SU-DHL-6 (cell line): ENCODE measurements at regions not wholly inside any gene's neighbourhood (a gene's known extent, or its start where the extent isn't known, plus 50 kb on each side); places are given as distances from the start of the nearest gene placed in this dataset.

Experiments
- EZH2phosphoT487 ChIP-seq: fragments of 200-600 bp; sonication (generic), shearing (Covaris generic); conservative IDR thresholded peaks from 2 replicates; pipeline ENCODE4 v1.6.1; 2018; ENCODE audit warnings: mild to moderate bottlenecking, antibody characterized with exemption, low read length, moderate library complexity, mixed read lengths
- TF ChIP-seq, protein P1 (sequence below): fragments of 200-600 bp; sonication (generic); IDR thresholded peaks from one replicate; pipeline ENCODE4 v1.5.1; 2017; ENCODE audit warnings: antibody characterized with exemption, mild to moderate bottlenecking, low read length, moderate library complexity; ENCODE audit not compliant: insufficient read depth, poor library complexity, severe bottlenecking

DNA sequence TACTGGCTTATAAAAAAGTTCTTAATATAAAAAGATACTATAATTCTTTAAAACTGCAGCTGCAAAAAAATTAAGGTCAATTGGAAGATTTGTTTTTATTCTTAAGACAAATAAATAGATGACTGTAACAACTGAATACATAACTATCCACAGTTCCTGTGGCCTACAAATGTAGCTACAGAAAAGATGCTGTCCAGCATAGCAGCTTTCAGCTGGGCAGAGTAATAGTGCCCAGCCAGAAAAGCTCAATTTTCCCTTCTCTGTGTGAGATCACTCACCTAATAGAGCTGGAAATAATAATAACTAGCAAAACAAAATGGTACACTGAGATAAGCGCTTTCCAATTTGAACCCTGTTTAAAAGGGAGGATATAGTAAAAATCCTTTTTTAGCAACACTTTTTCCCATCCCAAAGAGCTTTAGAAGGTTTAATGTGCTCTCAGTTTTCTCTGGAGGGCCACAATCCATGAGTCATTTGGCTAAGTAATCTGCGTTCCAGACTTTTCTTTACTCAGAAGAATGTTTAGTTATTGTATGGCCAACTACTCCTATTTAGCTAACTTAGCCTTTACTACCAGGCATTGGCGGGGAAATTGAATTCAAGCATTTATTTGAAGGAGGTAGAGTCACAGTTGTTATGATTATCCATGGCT, 158.1 kb upstream of the SLC39A10 start:
- TF ChIP-seq, protein P1, sequence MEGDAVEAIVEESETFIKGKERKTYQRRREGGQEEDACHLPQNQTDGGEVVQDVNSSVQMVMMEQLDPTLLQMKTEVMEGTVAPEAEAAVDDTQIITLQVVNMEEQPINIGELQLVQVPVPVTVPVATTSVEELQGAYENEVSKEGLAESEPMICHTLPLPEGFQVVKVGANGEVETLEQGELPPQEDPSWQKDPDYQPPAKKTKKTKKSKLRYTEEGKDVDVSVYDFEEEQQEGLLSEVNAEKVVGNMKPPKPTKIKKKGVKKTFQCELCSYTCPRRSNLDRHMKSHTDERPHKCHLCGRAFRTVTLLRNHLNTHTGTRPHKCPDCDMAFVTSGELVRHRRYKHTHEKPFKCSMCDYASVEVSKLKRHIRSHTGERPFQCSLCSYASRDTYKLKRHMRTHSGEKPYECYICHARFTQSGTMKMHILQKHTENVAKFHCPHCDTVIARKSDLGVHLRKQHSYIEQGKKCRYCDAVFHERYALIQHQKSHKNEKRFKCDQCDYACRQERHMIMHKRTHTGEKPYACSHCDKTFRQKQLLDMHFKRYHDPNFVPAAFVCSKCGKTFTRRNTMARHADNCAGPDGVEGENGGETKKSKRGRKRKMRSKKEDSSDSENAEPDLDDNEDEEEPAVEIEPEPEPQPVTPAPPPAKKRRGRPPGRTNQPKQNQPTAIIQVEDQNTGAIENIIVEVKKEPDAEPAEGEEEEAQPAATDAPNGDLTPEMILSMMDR = no peak
- no peak for TF ChIP-seq EZH2phosphoT487
